ENCODE measurements at regions not wholly inside any gene's neighbourhood (a gene's known extent, or its start where the extent isn't known, plus 50 kb on each side); places are given as distances from the start of the nearest gene placed in this dataset.
"Not testable (repeated sequence)": the region's sequence is repeated elsewhere in the genome, so short reads cannot be mapped to it uniquely, and the experiment has no call there.

GRCh38 chr10:2097937-2098336 lies 360.6 kb upstream of the ADARB2 start:
- DNase-seq (ENCODE audit: low spot score) = no peak

GRCh38 chr10:2094171-2094570 lies 356.8 kb upstream of the ADARB2 start:
- DNase-seq (ENCODE audit: low spot score) = no peak

- no peak for DNase-seq (ENCODE audit: low spot score)
Measured at GRCh38 chr10:2083591-2083990, 346.3 kb upstream of the ADARB2 start.

- DNase-seq (ENCODE audit: low spot score) = no peak
Measured at GRCh38 chr10:2081501-2081900, 344.2 kb upstream of the ADARB2 start.

DNA sequence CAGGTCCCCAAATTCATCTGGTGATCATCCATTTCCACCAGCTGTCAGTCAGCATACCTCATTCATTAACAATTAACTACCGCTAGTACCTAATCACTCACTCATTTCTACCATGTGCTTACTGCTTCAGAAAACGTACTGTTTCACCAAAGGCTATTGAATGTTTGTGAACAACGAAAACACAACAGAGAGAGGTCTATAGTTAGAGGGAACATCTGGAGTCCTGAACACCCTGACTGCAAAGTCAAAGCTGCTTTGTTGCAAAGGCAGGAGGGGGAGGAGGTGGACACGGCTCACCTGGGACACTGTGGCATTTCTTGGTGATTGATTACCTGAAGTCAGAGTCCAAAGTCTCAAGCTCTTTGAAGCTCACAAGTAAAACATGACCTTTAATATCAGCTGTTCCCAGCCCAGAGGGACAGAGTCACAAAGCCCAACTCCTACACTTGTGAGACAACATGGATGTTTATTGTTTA lies 342.3 kb upstream of the ADARB2 start:
- DNase-seq (ENCODE audit: low spot score) = no peak

- DNase-seq (ENCODE audit: low spot score) = no peak
Measured at GRCh38 chr10:2077231-2077630, 339.9 kb upstream of the ADARB2 start.

GRCh38 chr10:2076528-2076927 lies 339.2 kb upstream of the ADARB2 start:
- no peak for DNase-seq (ENCODE audit: low spot score)

GRCh38 chr10:2067015-2067414 lies 329.7 kb upstream of the ADARB2 start:
- DNase-seq (ENCODE audit: low spot score) = no peak

GRCh38 chr10:2054728-2055127 lies 317.4 kb upstream of the ADARB2 start:
- DNase-seq (ENCODE audit: low spot score) = no peak

DNA sequence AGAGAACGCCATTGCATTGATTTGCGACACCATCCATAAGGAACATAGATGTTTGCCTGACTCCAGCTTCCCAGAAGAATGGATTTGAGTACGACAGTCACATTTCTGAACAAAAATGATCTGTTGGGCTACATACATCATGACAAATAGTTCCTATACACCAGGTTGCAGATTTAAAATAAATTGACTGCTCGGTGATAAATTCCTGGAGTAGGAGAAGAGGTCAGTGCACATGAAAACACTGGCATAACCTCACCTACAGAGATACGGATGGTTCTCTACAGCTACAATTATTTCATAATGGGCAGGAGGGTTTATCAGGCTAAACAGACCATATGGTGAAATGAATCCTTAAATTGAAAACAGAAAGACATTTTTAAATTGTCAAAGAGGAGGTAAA lies 316.5 kb upstream of the ADARB2 start:
- DNase-seq (ENCODE audit: low spot score) = no peak

- no peak for DNase-seq (ENCODE audit: low spot score)
Measured at GRCh38 chr10:2051108-2051507, 313.8 kb upstream of the ADARB2 start.

- DNase-seq (ENCODE audit: low spot score) = no peak
Measured at GRCh38 chr10:2049560-2049959, 312.2 kb upstream of the ADARB2 start.

GRCh38 chr10:2048337-2048973 lies 311.1 kb upstream of the ADARB2 start:
- no peak for DNase-seq (ENCODE audit: low spot score)

GRCh38 chr10:2047679-2048078 lies 310.4 kb upstream of the ADARB2 start:
- no peak for DNase-seq (ENCODE audit: low spot score)

DNA sequence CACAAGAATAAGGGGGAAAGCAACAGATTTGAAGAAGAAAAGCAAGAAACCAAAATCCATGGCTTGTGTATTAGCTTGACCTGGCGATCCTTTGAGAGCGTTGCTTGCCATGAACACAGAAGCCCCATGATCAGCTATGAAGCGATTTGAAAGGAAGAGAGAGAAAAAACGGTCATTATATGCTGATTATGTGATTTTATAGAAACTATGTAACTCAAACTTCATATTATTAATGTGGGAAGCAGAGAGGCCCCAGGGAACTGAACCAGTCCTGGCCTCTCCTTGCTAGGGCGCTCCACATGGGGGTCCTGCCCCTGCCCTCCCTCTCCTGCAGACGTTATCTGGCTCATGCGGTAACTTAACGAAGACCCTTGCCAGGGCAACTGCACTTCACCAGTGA lies 306.1 kb upstream of the ADARB2 start:
- DNase-seq (ENCODE audit: low spot score) = no peak

GRCh38 chr10:2038036-2038435 lies 300.7 kb upstream of the ADARB2 start:
- no peak for DNase-seq (ENCODE audit: low spot score)

- no peak for DNase-seq (ENCODE audit: low spot score)
Measured at GRCh38 chr10:2037246-2037645, 299.9 kb upstream of the ADARB2 start.

DNA sequence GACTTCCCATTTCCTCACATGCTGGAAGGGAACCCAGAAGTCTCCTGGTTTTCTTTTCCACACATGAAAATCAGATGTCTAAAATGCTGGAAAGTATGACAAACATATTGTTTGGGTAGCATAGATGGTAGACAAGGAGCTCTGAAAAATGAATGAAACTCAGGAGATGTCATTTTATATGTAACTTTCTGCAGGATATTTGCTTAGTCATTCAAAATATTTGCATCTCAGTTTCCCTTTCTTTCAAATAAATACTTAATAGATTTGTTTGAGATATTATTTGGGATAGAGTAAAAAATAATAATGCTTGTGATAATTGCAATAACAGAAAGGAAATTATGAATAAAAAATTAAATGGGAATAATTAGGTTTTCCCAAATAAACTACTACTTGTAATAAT lies 298.9 kb upstream of the ADARB2 start:
- no peak for DNase-seq (ENCODE audit: low spot score)

DNA sequence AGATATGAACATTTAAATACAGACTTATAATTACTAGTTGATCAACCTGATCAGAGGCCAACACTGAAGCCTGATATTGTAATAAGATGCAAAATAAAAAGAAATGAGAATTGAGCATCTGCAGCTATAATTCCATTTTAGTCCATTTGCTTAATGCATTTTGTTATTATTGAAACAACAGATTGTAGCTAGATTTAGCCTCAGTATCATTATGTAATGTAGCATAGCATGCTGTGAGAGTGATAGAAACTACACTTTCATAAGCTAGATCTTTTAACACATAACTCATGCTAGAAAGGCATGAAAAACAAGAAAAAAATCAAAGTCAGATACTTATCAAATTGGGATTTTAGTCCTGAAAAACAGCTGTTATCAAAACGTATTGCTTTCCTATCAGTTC lies 292.7 kb upstream of the ADARB2 start:
- no peak for DNase-seq (ENCODE audit: low spot score)

GRCh38 chr10:2026936-2027335 lies 289.6 kb upstream of the ADARB2 start:
- no peak for DNase-seq (ENCODE audit: low spot score)

GRCh38 chr10:2024750-2025149 lies 287.4 kb upstream of the ADARB2 start:
- DNase-seq (ENCODE audit: low spot score) = not testable (repeated sequence)

GRCh38 chr10:2023687-2024086 lies 286.4 kb upstream of the ADARB2 start:
- no peak for DNase-seq (ENCODE audit: low spot score)

DNA sequence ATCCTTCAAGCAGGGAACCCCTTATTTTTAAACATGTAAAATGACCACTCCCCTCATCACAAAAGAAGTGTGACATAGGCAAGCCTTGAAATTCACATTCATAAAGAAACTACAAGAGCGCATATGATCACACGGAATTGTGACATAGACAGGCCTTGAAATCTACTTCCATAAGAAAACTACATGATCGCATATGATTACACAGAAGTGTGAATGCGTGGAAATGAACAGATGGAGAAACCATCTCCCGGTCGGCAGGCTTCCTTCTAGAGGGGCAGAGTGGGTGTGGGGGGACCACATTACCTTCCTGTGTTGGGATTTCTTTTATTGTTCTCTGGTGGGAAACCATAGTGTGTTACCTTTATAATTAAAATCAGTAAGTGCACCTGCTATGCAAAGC lies 285.1 kb upstream of the ADARB2 start:
- no peak for DNase-seq (ENCODE audit: low spot score)

DNA sequence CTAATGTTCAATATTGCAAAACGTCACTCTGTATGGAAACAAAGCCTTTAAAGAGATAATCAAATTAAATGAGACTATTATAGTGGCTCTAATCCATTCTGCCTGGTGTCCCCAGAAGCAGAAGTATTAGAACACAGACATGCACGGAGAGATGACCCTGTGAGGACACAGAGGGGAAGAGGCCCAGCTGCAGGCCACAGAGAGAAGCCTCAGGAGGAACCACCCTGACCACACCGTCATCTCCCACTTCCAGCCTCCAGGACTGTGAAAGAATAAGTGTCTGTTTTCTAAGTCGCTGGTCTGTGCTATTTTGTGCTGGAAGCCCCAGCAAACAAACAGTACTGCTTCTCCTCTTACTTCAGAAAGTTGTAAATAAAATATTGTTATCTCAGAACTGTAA lies 283.5 kb upstream of the ADARB2 start:
- DNase-seq (ENCODE audit: low spot score) = no peak

DNA sequence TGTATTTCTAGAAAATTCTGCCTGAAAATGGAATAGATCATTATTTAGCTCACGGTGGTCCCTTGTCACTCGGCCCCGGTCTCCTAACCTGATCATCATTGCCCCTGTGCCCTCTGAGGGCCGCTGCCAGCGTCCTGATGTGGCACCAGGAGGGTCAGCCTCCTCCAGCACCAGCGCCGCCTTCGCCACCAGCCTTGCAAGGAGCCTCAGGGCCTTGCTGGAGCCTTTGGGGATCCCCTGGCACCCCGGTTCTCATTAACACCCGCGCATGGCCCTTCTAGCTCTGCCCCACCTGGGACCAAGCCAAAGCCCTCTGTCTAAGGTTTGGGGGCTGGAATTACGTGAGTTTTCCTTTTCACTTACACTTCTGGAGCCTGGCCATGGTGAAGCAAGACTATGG lies 282.5 kb upstream of the ADARB2 start:
- no peak for DNase-seq (ENCODE audit: low spot score)

All from hematopoietic multipotent progenitor cell treated with erythropoietin and hydrocortisone succinate and interleukin-3 and kit ligand, for 17 days (in vitro differentiated cells).